Activated naive CD8-positive, alpha-beta T cell treated with anti-CD3 and anti-CD28 coated beads, Interleukin-2, amount 50 U/mL, for 24 hours (primary cell): ENCODE measurements at regions not wholly inside any gene's neighbourhood (a gene's known extent, or its start where the extent isn't known, plus 50 kb on each side); places are given as distances from the start of the nearest gene placed in this dataset.
"Not testable (repeated sequence)": the region's sequence is repeated elsewhere in the genome, so short reads cannot be mapped to it uniquely, and the experiment has no call there.

Source experiments
- ATAC-seq: fragments of 150-1000 bp; cut with Tn5 transposase; one replicate; pipeline ENCODE4 v1.10.0; 2021
- DNase-seq: peaks from one replicate; pipeline ENCODE4 v3.0.0; 2021
- H3K27ac Mint-ChIP-seq: one replicate; pipeline ENCODE4 v1.8.0; 2021; ENCODE audit warnings: mild to moderate bottlenecking, mixed read lengths
- H3K27me3 Mint-ChIP-seq: one replicate; pipeline ENCODE4 v1.8.0; 2021; ENCODE audit warnings: mixed read lengths
- H3K36me3 Mint-ChIP-seq: one replicate; pipeline ENCODE4 v1.8.0; 2021; ENCODE audit warnings: low read depth, mixed read lengths
- H3K4me1 Mint-ChIP-seq: one replicate; pipeline ENCODE4 v1.8.0; 2021; ENCODE audit warnings: mixed read lengths
- H3K4me3 Mint-ChIP-seq: one replicate; pipeline ENCODE4 v1.8.0; 2021; ENCODE audit warnings: mild to moderate bottlenecking, moderate library complexity, mixed read lengths
- H3K9me3 Mint-ChIP-seq: one replicate; pipeline ENCODE4 v1.8.0; 2021; ENCODE audit warnings: mixed read lengths

DNA sequence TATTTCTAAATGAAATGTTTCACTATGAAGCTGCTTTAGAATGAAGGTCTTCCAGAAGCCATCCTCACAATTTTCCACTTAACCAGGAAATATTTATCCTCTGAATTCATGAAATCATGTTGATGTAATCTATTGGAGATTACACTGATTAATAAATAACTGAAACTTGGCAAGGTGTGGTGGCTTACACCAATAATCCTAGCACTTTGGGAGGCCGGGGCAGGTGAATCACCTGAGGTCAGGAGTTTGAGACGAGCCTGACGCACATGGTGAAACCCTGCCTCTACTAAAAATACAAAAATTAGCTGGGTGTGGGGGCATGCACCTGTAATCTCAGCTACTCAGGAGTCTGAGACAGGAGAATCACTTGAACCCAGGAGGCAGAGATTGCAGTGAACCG, 73.8 kb upstream of the DAPK1 start:
- H3K27me3 Mint-ChIP-seq, H3K4me1 Mint-ChIP-seq, H3K4me3 Mint-ChIP-seq, H3K36me3 Mint-ChIP-seq, DNase-seq, H3K9me3 Mint-ChIP-seq, ATAC-seq, H3K27ac Mint-ChIP-seq: not testable (repeated sequence)

DNA sequence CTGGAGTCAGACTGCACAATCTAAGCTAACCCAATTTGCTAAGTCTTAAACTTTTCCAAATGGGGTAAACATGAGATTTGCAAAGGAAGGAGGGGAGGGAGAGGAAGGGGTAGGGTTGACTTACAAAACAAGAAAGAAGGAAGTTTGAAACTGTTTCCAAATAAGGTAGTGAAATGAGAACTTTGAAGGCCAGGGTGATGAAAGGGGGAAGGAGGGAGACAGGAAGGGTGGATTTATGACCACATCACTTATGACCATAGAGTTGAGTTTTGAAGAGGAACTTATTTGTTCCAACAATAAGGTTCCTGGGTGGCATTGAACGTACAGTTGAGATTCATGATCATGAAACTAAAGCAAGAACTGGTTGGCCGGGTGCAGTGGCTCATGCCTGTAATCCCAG, 72.5 kb upstream of the DAPK1 start:
- ATAC-seq = no peak
- Mint-ChIP-seq H3K4me3 (no peak overlapping the region), H3K27me3 (no peaks in the 10 kb centered on the region), H3K9me3 (peaks cover 9% of the 10 kb centered on the region), H3K27ac (no peak overlapping the region), H3K4me1 (no peaks in the 10 kb centered on the region), H3K36me3 (no peaks in the 10 kb centered on the region)
- DNase-seq = no peak

DNA sequence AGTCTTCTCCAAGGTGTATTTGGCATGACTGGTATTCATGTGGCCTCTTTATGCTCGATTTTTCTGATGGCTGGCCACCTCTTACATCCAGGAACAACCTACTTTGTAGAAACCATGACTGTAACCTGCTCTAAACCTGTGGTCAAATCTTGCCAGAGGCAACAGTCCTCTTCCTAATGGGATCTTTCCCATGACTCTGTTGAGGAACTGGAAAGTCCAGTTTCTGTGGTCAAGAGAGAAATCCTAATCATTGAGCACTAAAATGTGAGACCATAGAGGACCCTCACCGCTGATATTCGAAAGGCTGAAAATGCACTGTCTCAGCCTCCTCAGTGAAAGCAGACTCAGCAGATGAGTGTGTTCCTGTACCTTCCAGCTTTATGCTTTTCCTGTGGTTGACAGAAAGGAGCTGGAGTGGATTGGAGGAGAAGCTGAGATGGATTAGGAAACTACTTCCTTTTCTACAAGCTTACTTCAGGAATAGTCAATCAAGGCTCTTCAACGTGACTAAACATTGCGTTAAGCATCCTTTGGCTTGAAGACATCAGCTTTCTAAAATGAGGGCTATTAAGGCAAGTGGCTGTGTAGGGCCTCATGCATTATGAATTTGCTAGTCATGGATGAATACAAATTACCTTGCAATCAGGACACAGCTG, 69.7 kb upstream of the DAPK1 start:
- H3K36me3 Mint-ChIP-seq = no peaks in the 10 kb centered on the region
- DNase-seq (no peak), ATAC-seq (no peak)
- no peaks in the 10 kb centered on the region for H3K27me3 Mint-ChIP-seq
- H3K4me3 Mint-ChIP-seq = no peak overlapping the region
- H3K27ac Mint-ChIP-seq = no peak overlapping the region
- no peaks in the 10 kb centered on the region for H3K4me1 Mint-ChIP-seq
- peaks cover 9% of the 10 kb centered on the region for H3K9me3 Mint-ChIP-seq

DNA sequence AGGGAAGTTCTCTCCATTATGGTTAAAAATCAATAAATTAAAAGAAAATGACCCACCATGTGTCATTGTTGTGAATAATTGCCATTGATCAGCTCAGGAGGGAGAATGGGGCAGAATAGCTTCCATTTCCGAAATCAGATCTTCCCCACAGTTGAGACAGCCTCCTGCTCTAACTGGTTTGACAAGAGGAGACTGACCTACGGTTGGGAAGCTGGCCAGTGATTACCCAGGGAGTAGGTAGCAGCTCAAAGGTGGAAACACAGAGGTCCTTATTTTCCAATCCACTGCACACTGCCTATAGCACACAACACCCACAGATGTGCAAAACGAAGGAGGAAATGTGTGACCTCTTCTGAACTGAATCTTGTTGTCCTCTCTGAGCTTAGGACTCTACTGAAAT, 69.0 kb upstream of the DAPK1 start:
- no peak for ATAC-seq
- Mint-ChIP-seq H3K27ac (no peak overlapping the region), H3K4me1 (no peaks in the 10 kb centered on the region), H3K27me3 (no peaks in the 10 kb centered on the region), H3K9me3 (peaks cover 9% of the 10 kb centered on the region), H3K4me3 (no peak overlapping the region), H3K36me3 (no peaks in the 10 kb centered on the region)
- no peak for DNase-seq

DNA sequence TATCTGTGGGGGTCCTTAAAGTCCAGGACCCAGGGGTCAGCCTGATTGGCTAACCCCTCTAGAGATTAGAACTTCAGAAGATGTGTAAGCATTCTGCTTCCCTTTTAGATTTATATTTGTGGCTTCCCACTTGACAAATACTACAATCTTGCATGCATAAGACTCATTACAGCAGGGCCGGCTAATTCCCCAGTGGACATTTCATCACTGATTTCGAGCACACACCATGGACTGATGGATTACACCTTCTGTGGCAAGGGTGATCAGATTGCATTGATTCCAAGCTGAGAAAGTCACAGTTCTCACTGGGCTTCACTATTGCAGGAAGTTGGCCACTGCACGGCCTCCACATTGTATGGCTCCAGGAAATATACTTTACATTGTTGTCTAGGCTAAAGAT, 65.8 kb upstream of the DAPK1 start:
- Mint-ChIP-seq H3K36me3 (no peaks in the 10 kb centered on the region), H3K27me3 (no peaks in the 10 kb centered on the region), H3K27ac (no peak overlapping the region), H3K4me3 (no peak overlapping the region), H3K4me1 (no peaks in the 10 kb centered on the region), H3K9me3 (no peaks in the 10 kb centered on the region)
- DNase-seq (no peak), ATAC-seq (no peak)

DNA sequence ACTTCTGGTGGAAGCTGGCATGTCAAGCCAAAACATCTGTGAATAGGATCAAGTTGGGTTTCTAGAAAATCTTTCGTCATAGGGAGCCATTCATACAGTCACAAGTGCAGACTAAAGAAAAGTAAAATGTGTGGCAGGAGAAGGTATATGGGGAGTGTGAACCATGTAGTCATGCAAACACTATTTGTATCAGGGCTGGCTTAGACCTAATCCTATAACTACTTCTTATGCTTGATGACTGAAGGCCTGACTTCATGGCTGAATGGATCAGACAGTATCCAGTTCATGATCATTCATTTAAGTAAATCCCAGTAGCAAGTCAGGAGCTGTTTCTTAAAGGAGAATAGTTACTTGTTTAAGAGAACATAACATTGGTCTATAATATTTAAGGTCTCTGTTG, 63.8 kb upstream of the DAPK1 start:
- no peaks in the 10 kb centered on the region for H3K9me3 Mint-ChIP-seq
- no peak for ATAC-seq
- no peak for DNase-seq
- no peaks in the 10 kb centered on the region for H3K4me1 Mint-ChIP-seq
- no peak overlapping the region for H3K27ac Mint-ChIP-seq
- H3K36me3 Mint-ChIP-seq = no peaks in the 10 kb centered on the region
- no peaks in the 10 kb centered on the region for H3K27me3 Mint-ChIP-seq
- no peak overlapping the region for H3K4me3 Mint-ChIP-seq

DNA sequence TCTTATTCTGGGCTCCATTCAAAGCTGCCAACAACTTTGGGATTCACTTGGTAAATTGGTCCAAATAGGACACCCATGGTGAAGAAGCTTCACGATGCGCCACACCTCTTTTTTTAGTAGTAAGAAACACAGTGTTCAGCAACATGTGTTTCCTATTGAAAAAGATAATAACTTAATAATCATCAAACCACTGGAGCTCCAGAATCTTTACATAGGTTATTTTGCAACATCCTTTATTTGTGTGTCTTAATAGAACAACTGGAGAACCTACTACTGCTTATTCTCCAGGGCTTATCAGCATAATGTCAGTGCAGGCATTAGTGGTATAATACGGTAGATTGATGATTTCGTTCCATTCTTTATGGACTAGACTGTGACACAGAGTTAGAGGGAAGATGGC, 63.3 kb upstream of the DAPK1 start:
- Mint-ChIP-seq H3K27ac (no peak overlapping the region), H3K27me3 (no peaks in the 10 kb centered on the region), H3K4me1 (no peaks in the 10 kb centered on the region), H3K4me3 (no peak overlapping the region), H3K36me3 (no peaks in the 10 kb centered on the region), H3K9me3 (no peaks in the 10 kb centered on the region)
- DNase-seq = no peak
- no peak for ATAC-seq

DNA sequence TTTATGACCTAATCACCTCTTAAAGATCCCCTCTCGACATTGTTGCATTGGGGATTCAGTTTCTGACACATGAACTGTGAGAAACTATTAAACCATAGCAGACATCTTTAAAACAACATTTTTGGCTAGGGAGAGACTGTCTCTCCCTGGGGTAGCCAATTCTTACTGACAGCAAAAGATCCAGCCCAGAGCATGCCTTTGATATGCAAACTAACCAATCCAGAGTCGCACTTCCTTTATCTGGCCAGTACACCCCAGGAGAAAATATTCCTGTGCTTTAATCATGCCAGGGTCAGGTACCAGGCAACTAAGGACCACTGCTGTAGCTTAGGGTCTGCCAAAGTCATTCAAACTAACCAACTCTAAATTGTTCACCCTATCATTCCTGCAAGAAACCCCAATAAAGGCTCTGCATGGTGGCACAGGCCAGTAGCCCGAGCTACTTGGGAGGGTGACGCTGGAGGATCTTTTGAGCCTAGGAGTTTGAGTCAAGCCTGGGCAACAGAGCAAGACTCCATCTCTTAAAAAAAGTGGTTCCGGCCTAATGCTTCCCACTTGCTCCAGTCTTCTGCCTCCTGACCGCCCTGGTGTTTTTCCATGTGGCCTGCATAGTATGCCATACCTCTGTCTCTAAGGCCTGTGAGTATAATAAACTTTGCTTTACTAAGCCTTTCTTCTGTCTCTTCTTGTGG, 62.3 kb upstream of the DAPK1 start:
- Mint-ChIP-seq H3K4me3 (no peak overlapping the region), H3K27me3 (no peaks in the 10 kb centered on the region), H3K36me3 (no peaks in the 10 kb centered on the region), H3K4me1 (no peaks in the 10 kb centered on the region), H3K9me3 (no peaks in the 10 kb centered on the region), H3K27ac (no peak overlapping the region)
- no peak for ATAC-seq
- DNase-seq = no peak

DNA sequence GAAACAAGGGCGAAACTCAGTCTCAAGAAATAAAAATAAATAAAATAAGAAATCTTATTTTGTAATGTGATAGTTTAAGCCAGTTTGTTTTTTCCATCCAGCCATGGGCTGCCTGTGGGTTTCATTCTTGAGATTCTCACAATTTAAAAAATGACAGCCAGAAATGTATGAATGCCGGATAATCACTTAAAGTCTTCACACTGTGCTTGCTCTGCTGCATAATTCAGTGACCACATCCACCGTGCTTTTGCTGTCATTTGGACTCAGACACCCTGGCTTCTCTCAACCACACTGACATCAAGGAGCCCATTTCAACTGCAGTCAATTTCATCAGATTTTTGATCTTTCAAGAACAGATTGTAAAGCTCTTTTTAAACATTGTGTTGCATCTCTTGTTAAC, 61.0 kb upstream of the DAPK1 start:
- ATAC-seq (no peak), DNase-seq (no peak)
- no peaks in the 10 kb centered on the region for H3K36me3 Mint-ChIP-seq
- H3K27ac Mint-ChIP-seq = no peak overlapping the region
- H3K27me3 Mint-ChIP-seq = no peaks in the 10 kb centered on the region
- no peak overlapping the region for H3K4me3 Mint-ChIP-seq
- no peaks in the 10 kb centered on the region for H3K9me3 Mint-ChIP-seq
- no peaks in the 10 kb centered on the region for H3K4me1 Mint-ChIP-seq

DNA sequence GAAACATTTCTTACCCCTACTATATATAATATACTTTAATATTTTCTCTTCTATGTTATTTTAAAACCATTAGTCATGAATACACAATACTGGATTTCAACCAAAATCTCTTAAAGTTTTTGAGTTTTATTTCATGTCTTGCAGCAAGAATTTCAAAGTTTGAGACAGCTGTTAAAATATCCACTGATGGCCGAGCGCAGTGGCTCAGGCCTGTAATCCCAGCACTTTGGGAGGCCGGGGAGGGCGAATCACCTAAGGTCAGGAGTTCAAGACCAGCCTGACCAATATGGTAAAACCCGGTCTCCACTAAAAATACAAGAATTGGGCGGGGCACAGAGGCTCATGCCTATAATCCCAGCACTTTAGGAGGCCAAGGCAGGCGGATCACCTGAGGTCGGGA, 59.7 kb upstream of the DAPK1 start:
- H3K27me3 Mint-ChIP-seq = no peaks in the 10 kb centered on the region
- H3K4me3 Mint-ChIP-seq = no peak overlapping the region
- DNase-seq (no peak), ATAC-seq (no peak)
- no peaks in the 10 kb centered on the region for H3K4me1 Mint-ChIP-seq
- no peaks in the 10 kb centered on the region for H3K36me3 Mint-ChIP-seq
- no peaks in the 10 kb centered on the region for H3K9me3 Mint-ChIP-seq
- no peak overlapping the region for H3K27ac Mint-ChIP-seq

DNA sequence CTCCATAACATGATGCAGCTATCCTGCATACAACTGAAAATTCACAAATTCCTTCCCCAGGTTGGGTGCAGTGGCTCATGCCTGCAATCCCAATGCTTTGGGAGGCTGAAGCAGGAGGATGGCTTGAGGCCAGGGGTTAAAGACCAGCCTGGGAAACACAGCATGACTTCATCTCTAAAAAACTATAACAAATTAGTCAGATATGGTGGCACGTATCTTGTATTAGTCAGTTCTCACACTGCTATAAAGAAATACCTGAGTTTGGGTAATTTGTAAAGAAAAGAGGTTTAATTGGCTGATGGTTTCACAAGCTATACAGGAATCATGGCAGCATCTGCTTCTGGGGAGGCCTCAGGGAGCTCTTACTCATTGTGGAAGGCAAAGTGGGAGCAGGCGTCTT, 56.4 kb upstream of the DAPK1 start:
- DNase-seq (no peak), ATAC-seq (no peak)
- Mint-ChIP-seq H3K36me3 (no peaks in the 10 kb centered on the region), H3K27me3 (peaks cover 2% of the 10 kb centered on the region), H3K9me3 (peaks cover 2% of the 10 kb centered on the region), H3K4me3 (no peak overlapping the region), H3K4me1 (no peaks in the 10 kb centered on the region), H3K27ac (no peak overlapping the region)

DNA sequence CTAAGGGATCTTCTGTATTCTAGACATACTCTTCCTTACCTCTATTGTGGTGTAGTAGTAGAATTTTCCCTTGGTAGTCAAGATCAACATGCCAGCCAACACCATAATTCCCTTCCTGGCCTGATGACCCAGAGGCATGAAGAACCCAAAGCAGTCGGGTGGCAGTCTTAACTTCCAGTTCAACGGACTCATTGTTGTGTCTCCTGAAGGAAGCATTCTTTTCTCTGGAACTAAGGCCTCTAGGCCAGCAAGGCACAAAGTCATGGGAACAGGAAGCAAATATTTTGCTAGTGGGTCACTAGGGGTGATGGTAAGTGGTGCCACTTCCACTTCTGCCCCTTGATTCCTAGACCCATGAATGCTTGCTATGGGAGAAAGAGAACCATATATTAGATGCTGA, 55.2 kb upstream of the DAPK1 start:
- DNase-seq = no peak
- peaks cover 2% of the 10 kb centered on the region for H3K27me3 Mint-ChIP-seq
- no peak overlapping the region for H3K4me3 Mint-ChIP-seq
- peaks cover 6% of the 10 kb centered on the region for H3K9me3 Mint-ChIP-seq
- no peak for ATAC-seq
- H3K4me1 Mint-ChIP-seq = peaks cover 2% of the 10 kb centered on the region
- H3K36me3 Mint-ChIP-seq = no peaks in the 10 kb centered on the region
- H3K27ac Mint-ChIP-seq = no peak overlapping the region

DNA sequence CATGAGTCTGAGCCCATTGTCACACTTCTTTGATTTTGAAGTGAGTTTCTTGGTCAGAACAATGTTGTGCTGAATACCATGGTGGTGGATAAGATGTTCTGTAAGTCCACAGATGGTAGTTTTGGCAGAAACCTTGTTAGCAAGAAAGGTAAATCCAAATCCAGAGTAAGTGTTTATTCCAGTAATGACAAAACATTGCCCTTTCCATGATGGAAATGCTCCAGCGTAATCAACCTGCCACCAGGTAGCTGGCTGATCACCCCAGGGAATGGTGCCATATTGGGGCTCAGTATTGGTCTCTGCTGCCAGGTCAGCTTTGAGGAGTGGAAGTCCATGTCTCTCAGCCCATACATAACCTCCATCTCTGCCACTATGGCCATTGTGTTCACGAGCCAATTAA, 54.7 kb upstream of the DAPK1 start:
- no peak for ATAC-seq
- no peak for DNase-seq
- peaks cover 2% of the 10 kb centered on the region for H3K4me1 Mint-ChIP-seq
- peaks cover 6% of the 10 kb centered on the region for H3K9me3 Mint-ChIP-seq
- H3K27me3 Mint-ChIP-seq = peaks cover 3% of the 10 kb centered on the region
- H3K36me3 Mint-ChIP-seq = no peaks in the 10 kb centered on the region
- H3K4me3 Mint-ChIP-seq = no peak overlapping the region
- no peak overlapping the region for H3K27ac Mint-ChIP-seq

DNA sequence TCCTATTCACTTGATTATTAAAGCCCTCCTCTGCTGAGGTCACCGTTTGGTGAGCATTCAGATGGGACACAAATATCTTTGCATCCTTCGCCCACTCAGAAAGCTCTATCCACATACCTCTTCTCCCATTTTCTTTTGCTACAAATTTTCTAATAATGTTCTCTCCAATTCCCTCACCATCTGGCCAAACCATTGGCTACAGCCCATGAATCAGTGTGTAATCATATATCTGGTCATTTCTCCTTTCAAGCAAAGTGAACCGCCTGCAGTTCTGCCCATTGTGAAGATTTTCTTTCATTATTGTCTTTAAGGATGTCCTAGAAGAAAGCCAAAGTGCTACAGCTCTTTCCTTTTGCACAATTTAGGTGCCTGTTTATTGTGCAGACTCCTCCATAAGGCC, 54.2 kb upstream of the DAPK1 start:
- ATAC-seq = no peak
- Mint-ChIP-seq H3K27ac (no peak overlapping the region), H3K27me3 (peaks cover 3% of the 10 kb centered on the region), H3K9me3 (peaks cover 6% of the 10 kb centered on the region), H3K36me3 (no peaks in the 10 kb centered on the region), H3K4me3 (no peak overlapping the region), H3K4me1 (peaks cover 2% of the 10 kb centered on the region)
- DNase-seq = no peak

DNA sequence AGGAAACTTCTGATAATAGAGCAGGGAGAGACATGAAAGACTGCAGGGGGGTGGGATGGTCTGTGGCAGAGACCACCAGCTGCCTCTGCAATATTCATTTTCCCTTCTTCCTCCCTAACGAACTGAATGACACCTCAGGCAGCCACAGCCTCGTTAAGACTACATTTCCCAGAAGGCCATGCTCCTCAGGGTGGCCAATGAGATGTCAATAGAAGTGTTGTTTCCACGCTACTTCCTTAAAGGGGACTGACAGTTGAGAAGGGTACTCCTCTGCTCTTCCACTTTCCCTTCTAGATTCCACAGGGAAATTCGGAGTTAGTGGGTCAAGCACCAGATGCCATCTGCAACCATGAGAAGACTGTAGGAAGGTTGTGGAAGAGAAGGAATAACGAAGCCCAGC, 52.0 kb upstream of the DAPK1 start:
- ATAC-seq = no peak
- Mint-ChIP-seq H3K27ac (no peak overlapping the region), H3K9me3 (peaks cover 6% of the 10 kb centered on the region), H3K4me1 (peaks cover 2% of the 10 kb centered on the region), H3K36me3 (no peaks in the 10 kb centered on the region), H3K27me3 (peaks cover 3% of the 10 kb centered on the region), H3K4me3 (no peak overlapping the region)
- peak; percentile 5 for DNase-seq

DNA sequence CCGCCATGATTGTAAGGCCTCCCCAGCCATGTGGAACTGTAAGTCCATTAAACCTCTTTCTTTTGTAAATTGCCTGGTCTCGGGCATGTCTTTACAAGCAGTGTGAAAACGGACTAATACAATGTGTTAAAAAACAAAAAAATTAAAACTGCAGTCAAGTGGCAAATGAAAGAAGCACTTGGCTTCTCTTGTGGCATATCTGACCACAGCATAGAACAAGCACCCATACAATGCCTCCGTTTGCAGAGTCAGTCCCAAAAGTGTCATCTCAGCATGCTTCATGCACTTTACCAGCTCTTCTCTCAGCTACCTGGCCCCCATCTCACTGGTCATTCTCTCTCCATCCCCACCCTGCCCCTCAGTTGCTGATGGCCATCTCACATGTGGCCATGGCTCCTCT, 51.1 kb upstream of the DAPK1 start:
- ATAC-seq = no peak
- peaks cover 2% of the 10 kb centered on the region for H3K4me1 Mint-ChIP-seq
- no peak overlapping the region for H3K4me3 Mint-ChIP-seq
- no peaks in the 10 kb centered on the region for H3K36me3 Mint-ChIP-seq
- no peak overlapping the region for H3K27ac Mint-ChIP-seq
- H3K9me3 Mint-ChIP-seq = peaks cover 6% of the 10 kb centered on the region
- H3K27me3 Mint-ChIP-seq = peaks cover 3% of the 10 kb centered on the region
- no peak for DNase-seq
